HK-2 (cell line): ENCODE measurements at regions not wholly inside any gene's neighbourhood (a gene's known extent, or its start where the extent isn't known, plus 50 kb on each side); places are given as distances from the start of the nearest gene placed in this dataset.
"Not testable (repeated sequence)": the region's sequence is repeated elsewhere in the genome, so short reads cannot be mapped to it uniquely, and the experiment has no call there.

Source experiments
- DNase-seq: peaks from one replicate; pipeline ENCODE4 v3.0.0-alpha.2; 2018; ENCODE audit not compliant: unreplicated experiment

- no peak for DNase-seq
These were observed 76.0 kb upstream of the NECTIN3 start for GRCh38 chr3:110995461-110996231.

- DNase-seq: not testable (repeated sequence)
These were observed 72.8 kb upstream of the NECTIN3 start for GRCh38 chr3:110998766-110999165.

GRCh38 chr3:111006485-111006884, 65.1 kb upstream of the NECTIN3 start:
- not testable (repeated sequence) for DNase-seq

GRCh38 chr3:111012388-111013248, 59.0 kb upstream of the NECTIN3 start:
- DNase-seq: no peak
